HG03103 (cell line): ENCODE measurements at regions not wholly inside any gene's neighbourhood (a gene's known extent, or its start where the extent isn't known, plus 50 kb on each side); places are given as distances from the start of the nearest gene placed in this dataset.
A peak's percentile ranks its signal among the peaks of the same experiment; 100 is the strongest.
"Not testable (repeated sequence)": the region's sequence is repeated elsewhere in the genome, so short reads cannot be mapped to it uniquely, and the experiment has no call there.

ENCODE experiments used
- ATAC-seq: cut with Tn5 transposase; IDR thresholded peaks from one replicate; pipeline ENCODE4 v1.9.1; 2021; ENCODE audit warnings: low read depth; ENCODE audit not compliant: unreplicated experiment

DNA sequence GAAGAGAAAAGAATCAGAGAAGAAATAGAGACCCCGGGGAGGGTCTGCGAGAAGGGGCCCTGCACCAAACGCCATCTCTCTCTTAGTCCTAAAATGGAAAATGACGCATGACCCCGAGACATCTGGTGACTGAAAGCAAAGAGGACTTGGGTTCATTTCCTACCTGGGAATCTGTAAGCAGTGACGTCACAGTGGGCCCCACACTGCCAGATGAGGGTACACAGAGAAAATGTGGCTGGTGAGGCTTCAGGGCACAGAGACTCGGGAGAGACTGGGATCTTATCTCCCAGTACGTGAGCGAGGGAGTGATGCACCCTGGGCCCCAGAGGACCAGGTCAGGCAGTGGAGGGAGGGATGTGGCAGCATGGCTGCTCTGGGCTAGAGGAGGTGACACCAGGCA, 288.1 kb upstream of the SFSWAP start:
- ATAC-seq: no peak

DNA sequence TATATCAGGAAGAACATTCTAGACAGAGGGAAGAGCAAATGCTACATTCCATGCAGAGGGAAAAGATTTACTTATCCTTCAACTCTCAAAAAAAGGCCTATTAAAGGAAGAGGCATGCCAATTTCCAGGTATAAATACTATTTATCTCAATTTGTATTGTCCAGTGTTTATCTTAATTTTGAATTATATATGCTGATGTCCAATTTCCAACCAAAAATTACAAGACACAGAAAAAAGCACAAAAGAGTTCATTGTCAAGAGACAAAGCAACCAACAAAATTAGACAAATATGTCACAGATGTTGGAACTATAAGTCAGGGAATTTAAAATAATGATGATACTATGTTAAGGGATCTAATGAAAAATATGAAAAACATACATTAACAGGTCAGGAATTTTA, 286.6 kb upstream of the SFSWAP start:
- no peak for ATAC-seq

DNA sequence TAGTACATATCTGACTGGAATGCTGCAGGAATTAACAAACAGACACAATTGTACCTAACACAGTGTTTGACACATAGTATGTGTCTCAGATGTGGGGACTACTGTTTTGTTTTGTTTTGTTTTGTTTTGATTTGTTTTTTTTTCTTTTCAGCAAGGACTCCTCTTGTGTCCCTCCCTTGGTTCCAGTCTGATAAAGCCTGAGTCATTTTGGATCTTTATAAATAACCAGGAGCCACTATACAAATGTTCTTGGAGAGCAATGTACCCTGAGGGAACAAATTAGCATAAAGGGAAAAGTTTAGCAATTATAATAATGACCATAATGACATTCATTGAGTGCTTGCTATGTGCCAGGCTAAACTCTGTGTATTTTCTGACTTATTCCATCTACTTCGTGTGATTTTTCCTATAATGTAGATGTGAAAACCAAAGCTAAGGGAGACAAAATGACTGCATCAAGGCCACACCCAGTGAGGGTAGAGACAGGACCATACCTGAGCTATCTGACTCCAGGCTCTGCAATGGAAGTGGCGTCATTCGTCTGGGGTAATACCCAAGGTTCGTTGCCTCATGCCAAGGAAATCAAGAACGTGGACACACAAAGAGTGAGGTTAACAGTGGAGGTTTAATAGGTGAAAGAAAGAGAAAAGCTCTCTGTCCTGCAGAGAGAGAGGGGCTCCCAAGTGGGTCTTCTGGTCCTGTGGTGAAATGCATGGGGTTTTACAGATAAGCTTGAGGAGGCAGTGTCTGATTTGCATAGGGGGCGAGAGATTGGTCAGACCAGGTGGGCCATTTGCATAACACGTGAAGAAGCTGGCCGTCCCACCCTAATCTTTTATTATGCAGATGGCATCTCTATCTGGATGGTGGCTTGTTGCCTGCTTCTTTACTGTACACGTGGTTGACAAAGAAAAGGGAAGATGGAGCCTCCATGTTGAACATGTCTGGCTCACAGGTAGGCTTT, 285.5 kb upstream of the SFSWAP start:
- no peak for ATAC-seq

DNA sequence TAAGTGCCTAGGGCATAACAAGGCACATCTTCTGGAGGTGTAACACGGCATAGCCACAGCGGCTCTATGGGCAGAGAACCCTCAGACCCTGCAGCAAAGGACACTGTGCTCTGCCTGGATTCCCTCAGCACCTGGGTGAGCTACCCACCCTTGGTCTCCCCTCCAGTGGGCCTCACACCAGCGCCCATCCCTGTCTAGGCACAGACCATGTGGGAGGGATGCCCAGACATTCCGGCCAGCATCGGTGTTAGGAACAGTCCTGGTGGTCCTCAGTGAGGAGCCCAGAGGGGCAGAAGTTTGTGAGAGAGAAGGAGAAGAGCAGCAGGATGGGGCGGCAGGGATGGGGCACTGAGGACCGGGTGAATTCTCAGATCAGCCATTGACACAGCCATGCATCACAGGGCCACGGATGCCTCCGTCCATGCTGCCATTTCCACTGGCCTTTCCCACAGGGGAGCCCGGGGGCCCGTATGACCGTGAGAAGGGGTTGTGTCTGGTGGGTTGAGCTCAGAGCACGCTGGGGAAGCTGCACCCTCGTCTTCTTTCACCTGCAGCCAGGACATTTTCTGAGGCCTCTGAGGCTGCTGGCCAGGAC, 282.7 kb upstream of the SFSWAP start:
- no peak for ATAC-seq

DNA sequence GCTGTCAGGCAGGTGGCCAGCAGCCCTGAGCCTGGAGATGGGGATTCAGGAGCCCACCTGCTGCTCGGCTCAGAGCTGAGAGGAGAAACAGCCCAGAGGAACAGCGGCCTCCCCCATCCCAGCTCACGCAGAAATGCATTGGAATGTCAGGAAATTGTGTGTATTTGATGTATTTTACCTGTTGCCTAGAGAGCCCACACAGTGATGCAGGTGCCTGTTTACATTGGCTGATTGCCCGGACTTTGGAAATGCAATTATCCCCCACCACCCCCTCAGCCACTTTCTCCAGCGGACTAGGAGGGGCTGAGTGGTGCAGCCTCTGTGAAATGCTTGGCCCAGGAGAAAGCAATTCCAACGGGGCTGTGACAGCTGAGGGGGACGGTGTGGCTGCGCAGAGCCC, 281.7 kb upstream of the SFSWAP start:
- not testable (repeated sequence) for ATAC-seq

DNA sequence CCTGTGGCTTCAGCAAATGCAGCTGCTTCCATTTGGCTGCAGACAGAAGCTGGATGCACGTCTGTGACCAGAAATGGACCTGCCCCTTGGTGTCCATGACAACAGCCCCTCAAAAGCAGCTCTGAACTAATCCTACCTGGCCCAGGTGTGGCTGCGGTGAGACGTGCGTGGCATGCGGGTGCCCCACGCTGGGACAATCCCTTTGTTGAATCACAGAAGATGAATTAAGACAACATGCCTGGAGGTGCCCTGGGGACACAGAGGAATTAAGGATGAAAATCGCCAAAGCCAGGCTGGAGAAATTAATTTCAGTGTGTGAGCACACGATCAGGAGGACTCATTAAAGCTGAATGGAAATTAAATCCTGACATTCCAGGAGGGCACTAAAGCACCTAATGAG, 281.2 kb upstream of the SFSWAP start:
- not testable (repeated sequence) for ATAC-seq

DNA sequence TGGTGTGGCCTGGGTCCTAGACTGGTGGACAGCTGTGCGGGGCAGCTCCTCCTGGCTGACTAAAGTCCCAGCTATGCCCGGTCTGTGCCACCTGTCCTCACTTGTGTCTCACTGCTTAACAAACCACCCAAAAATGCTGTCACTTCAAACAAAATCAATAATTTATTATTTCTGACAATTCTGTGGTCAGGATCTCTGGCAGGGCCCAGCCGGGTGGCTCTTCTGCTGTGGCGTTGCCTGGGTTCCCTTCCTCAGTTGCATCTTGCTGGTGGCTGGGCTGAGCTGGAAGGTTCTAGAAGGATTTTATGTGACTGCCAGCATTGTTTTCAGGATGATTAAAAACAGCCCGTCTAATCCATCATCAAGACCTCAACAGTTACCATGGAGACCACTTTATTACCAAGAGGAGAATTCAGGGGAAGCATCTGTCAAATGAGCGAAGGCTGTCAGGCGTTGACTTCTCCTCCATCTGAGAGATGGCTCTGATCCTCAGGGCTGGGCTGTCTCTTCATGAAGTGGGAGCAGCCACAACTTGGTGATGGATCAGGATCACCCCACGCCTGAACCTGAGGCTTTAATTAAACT, 280.6 kb upstream of the SFSWAP start:
- ATAC-seq: no peak

DNA sequence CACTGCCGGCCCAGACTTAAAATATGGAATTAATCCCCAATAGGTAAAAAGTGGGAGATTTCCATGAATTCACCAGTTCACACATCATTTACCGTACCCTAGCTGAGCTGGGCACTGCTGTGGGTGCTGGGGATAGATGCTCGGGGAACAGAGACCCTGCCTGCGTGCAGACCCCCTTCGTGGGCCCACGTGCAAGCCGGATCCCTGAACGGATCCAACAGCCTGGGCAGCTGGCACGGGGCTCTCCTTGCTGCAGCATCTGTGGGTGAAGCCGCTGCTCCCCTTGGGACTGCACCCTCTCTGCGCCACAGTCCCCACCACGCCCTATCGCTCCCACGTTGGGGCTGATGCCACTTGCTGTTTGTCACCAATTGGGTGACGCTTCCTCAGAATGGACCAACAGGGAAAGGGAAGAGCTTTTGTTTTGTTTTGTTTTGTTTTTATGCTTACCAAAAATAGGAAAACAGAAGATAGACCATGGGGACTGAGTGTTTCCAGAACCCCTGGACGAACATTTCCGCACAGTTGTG, 279.7 kb upstream of the SFSWAP start:
- ATAC-seq: not testable (repeated sequence)

DNA sequence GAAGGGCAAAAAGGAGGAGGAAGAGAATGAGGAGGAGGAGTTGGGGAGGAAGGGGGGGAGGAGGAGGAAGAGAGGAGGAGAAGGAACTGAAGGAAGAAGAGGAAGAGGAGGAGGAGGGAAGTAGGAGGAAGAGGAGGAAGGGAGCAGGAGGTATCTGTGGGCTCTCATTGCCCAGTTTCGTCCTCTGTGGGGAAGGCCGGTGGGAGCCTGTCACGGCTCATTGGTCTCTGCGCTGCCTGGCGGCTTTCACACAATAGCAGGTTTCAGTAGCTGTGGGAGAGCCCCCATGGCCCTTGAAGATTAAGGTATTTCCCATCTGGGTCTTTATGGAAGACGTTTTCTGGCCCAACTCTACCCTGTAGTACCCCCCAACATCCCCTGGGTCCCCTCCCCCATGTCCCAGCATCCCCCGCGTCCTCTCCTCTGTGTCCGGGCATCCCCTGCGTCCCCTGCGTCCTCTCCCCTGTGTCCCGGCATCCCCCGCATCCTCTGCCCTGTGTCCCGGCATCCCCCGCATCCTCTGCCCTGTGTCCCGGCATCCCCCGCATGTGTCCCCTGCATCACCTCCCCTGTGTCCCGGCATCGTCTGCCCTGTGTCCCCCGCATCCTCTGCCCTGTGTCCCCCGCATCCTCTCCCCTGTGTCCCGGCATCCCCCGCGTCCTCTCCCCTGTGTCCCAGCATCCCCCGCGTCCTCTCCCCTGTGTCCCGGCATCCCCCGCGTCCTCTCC, 278.2 kb upstream of the SFSWAP start:
- peak; percentile 63 for ATAC-seq

DNA sequence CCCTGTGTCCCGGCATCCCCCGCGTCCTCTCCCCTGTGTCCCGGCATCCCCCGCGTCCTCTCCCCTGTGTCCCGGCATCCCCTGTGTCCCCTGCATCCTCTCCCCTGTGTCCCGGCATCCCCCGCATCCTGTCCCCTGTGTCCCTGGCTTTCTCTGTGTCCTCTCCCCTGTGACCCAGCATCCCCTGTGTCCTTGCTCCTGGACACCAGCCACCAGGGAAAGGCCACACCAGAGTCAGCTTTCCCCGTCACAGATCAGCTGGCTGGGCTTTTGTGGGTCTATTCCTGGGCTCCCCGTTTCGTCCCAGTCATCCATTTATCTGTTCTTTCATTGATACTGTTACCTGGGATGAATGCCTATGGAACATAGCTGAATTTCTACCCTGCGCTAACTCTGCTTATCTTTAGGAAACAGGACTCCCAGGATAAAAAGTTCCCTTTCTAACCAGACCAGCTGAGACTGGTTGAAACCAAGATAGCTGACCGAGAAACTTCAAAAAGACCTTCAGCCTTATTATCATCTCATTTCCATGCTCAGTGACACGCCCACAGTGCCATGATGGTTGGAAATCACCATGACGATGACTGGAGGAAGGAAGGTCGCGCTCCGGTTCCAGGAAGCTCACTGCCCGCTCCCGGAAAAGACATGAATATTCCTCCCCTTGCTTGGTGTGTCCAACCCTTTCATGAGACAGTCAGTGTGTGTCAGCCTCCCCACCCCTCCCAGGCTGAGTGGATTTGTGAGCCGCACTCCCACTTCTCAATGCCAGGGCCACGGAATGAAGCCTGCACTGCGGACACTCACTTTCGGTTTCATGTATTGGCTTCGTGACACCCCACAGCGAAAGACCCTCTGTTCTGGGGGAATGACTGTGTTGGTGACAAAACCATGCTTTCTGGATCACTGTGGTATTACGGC, 276.4 kb upstream of the SFSWAP start:
- no peak for ATAC-seq

DNA sequence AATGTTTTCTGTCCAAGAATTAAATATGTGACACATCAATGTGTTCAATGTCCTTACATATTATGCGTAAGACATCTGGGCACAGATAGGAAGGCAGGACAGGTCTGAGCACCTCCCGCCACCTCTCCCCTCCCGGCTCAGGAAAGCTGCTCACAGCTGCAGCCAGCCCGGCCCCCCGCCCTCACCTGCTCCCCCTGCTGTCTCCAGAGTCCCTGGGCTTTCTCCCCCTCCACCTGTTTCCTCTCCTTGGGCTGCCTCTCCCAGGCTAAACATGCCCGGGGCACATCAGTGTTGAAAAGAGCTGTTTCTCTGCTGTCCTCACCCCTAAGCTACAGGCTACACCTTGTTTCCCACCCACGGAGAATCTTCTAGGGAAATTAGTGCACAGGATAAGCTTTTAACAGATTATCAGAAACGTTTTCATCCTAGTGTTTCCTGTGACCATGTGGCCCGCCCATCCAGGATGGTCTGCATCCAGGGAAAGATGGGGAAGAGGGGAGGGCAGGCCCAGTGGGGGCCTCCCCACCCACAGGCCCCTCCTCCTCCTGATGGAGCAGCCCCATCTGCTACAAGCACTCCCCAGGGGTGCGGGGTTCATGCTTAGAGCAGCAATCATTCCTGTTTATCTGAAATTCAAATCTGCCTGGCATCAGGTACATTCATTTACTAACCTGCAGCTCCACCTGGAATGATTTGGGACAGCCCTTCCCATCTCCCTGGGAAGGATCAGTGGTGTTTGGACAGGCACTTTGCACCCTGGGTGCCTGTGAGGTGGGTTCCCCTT, 273.8 kb upstream of the SFSWAP start:
- ATAC-seq: no peak

DNA sequence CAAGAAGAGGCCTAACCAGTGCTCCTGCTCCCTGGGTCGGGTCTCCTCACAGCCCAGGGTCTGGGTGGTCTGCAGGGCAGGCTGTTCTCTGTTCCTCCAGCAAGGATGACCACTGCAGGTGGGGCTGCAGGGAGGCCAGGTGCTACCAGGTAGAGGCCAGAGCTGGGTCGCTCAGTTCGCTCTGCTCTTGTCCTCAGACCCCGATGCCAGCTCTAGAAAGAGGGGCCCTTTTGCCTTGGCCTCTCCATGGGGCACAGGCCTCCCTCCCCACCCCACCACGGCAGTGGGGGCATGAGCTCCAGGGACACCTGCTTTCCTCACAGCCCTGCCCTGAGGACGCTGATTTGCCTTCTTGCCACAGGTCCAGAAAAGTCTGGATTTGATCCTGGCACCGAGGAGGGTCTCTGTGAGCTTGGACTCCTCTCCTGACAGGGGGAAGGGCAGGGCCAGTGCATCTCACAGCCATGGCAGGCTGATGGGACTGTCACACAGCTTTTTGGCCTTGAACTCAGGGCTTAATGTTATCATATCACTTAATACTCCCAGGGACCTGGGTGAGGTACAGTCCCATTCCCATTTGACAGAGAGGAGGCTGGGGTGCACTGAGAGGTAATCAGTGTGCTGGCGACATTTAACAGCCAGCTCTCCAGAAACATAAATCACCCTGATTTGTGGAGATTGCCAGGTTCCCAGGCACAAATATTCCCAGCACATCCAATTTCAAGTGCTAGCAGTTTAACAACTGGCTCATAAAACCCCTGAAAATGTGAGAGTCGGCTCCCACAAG, 273.0 kb upstream of the SFSWAP start:
- ATAC-seq: no peak

DNA sequence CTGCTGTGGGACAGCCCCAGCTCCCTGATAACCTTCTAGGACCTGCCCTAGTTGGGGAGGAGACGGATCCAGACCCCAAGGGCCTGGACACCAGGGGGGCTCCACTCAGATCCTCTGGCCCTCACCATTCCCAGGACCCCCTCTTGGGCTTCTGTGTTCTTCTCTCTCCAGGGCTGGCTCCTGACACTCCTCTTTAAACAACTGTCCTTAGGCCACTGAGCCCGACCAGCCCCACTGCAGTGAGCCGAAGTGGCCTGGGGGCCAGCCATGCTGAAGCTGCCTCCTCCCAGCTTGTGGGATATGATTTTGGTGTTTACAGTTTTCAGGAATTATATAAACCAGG, 272.4 kb upstream of the SFSWAP start:
- not testable (repeated sequence) for ATAC-seq

DNA sequence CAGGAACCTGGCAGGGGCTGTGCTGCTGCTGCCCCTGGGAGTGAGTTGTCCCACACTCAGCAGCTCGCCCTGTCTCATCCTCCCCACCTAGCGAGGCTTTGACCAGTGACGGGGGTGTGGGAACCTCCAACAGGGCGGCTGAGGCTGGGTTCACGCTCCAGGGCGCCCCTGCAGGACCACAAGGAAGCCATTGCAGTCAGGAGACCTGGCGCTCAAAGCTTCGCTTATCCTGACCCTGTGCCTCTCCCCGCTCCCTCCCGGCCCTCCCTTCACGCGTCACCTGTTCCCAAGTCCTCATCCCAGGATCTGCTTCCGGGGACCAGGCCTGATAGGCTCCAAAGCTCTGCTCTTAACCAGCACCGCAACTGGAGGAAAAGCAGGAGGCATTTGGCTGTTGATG, 272.0 kb upstream of the SFSWAP start:
- ATAC-seq: no peak

DNA sequence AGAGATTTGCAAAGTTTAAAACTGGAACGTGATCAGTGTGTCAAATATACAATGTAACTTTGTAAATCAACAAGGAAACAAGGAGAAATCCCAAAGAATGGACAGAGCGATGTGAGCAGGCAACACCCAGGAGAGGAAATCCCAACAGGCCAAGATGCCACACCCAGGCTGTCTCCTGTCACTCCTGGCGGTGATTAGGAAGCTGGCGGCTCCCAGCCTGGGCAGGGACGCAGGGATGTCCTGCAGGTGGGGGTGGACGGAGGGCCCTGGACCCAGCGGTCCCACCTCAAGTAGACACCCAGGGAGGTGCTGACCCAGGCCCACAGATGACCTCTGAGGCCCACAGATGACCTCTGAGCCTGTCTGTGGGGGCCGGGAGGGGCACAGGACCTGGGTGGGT, 271.1 kb upstream of the SFSWAP start:
- ATAC-seq: not testable (repeated sequence)

DNA sequence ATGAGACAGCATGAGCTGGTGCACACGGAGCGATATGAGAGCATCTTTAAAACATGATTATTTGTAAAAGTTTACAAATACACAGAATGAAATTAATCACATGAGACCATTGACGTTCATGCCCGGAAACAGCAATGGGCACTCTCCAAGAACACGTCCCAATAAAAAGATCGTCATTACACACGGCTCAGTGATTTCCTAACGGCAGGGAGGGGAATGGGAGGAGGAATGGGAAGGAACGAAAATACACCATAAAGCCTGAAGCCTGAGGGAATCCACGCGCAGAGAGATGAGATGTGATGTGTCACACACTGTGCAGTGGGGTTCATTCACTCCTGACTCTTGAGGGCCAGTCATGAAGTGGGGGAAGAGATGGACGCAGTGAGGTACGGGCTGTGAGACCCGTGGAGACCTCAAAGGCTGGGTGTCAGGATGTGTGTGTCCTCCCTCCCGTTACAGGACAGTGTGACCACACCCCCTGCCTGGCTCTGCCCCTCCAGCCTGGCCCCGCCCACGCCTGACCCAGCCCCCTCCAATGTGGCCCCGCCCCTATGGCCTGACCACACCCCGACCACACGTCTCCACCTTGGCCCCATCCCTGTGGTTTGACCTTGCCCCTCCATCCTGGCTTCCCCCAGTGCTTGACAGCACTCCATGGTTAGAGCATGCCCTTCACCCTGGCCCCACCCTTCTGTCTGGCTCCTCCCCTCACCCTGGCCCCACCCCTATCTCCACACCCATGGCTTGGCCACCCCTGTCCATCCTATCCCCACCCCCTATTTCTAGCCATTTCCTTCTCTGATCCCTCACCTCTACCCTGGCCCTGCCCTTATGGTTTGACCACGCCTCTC, 270.5 kb upstream of the SFSWAP start:
- ATAC-seq: not testable (repeated sequence)

DNA sequence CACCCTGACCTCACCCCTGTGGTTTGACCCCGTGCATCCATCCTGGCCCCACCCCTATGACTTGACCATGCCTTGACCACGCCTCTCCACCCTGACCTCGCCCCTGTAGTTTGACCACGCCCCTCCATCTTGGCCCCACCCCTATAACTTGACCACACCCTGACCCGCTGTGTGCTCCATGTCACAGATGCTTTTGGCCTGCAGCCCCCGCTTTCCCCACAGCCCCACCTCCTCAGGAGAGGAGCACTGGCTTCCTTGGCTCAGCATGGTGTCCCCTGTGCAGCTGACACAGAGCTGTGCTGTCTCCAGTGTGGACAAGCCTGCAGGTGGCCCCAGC, 269.9 kb upstream of the SFSWAP start:
- no peak for ATAC-seq
